ENCODE measurements at regions not wholly inside any gene's neighbourhood (a gene's known extent, or its start where the extent isn't known, plus 50 kb on each side); places are given as distances from the start of the nearest gene placed in this dataset.
A peak's percentile ranks its signal among the peaks of the same experiment; 100 is the strongest.

- no peak overlapping the region for H3K27ac Mint-ChIP-seq
- H3K9me3 Mint-ChIP-seq: peaks cover 6% of the 10 kb centered on the region
- peaks cover 3% of the 10 kb centered on the region for H3K27me3 Mint-ChIP-seq (ENCODE audit: low read depth, poor library complexity)
- H3K36me3 Mint-ChIP-seq (ENCODE audit: low read depth): no peaks in the 10 kb centered on the region
- DNase-seq: no peak
- H3K4me1 Mint-ChIP-seq: peaks cover 27% of the 10 kb centered on the region
- peak overlapping the region; percentile 27 for H3K4me3 Mint-ChIP-seq
- TF ChIP-seq CTCF (IDR thresholded peaks at IDR 0.05): no peak
Observed at GRCh38 chr7:42494736-42495135, 257.7 kb upstream of the GLI3 start.

- H3K27me3 Mint-ChIP-seq (ENCODE audit: low read depth, poor library complexity): peaks cover 6% of the 10 kb centered on the region
- H3K4me1 Mint-ChIP-seq: peaks cover 27% of the 10 kb centered on the region
- peak overlapping the region; percentile 81 for H3K4me3 Mint-ChIP-seq
- DNase-seq: no peak
- H3K27ac Mint-ChIP-seq: no peak overlapping the region
- H3K9me3 Mint-ChIP-seq: peaks cover 6% of the 10 kb centered on the region
- TF ChIP-seq CTCF (IDR thresholded peaks at IDR 0.05): no peak
- no peaks in the 10 kb centered on the region for H3K36me3 Mint-ChIP-seq (ENCODE audit: low read depth)
Observed at GRCh38 chr7:42494199-42494710, 257.2 kb upstream of the GLI3 start.

GRCh38 chr7:42493436-42494198, 256.6 kb upstream of the GLI3 start:
- H3K36me3 Mint-ChIP-seq (ENCODE audit: low read depth): no peaks in the 10 kb centered on the region
- H3K4me1 Mint-ChIP-seq: peaks cover 27% of the 10 kb centered on the region
- peaks cover 6% of the 10 kb centered on the region for H3K27me3 Mint-ChIP-seq (ENCODE audit: low read depth, poor library complexity)
- peaks cover 6% of the 10 kb centered on the region for H3K9me3 Mint-ChIP-seq
- H3K4me3 Mint-ChIP-seq: peak overlapping the region; percentile 81
- H3K27ac Mint-ChIP-seq: no peak overlapping the region
- no peak for TF ChIP-seq CTCF (IDR thresholded peaks at IDR 0.05)
- DNase-seq: peak; percentile 76

- DNase-seq: no peak
- peaks cover 9% of the 10 kb centered on the region for H3K27me3 Mint-ChIP-seq (ENCODE audit: low read depth, poor library complexity)
- peaks cover 6% of the 10 kb centered on the region for H3K9me3 Mint-ChIP-seq
- H3K27ac Mint-ChIP-seq: no peak overlapping the region
- H3K36me3 Mint-ChIP-seq (ENCODE audit: low read depth): no peaks in the 10 kb centered on the region
- H3K4me3 Mint-ChIP-seq: peak overlapping the region; percentile 81
- no peak for TF ChIP-seq CTCF (IDR thresholded peaks at IDR 0.05)
- H3K4me1 Mint-ChIP-seq: peaks cover 27% of the 10 kb centered on the region
Observed at GRCh38 chr7:42492920-42493319, 255.9 kb upstream of the GLI3 start.

- H3K36me3 Mint-ChIP-seq (ENCODE audit: low read depth): no peaks in the 10 kb centered on the region
- peaks cover 9% of the 10 kb centered on the region for H3K27me3 Mint-ChIP-seq (ENCODE audit: low read depth, poor library complexity)
- no peak for DNase-seq
- H3K4me3 Mint-ChIP-seq: no peak overlapping the region
- H3K27ac Mint-ChIP-seq: no peak overlapping the region
- TF ChIP-seq CTCF (IDR thresholded peaks at IDR 0.05): no peak
- H3K4me1 Mint-ChIP-seq: peaks cover 27% of the 10 kb centered on the region
- peaks cover 6% of the 10 kb centered on the region for H3K9me3 Mint-ChIP-seq
Observed at GRCh38 chr7:42491106-42491505, 254.1 kb upstream of the GLI3 start.

- no peak for DNase-seq
- Mint-ChIP-seq H3K27me3 (ENCODE audit: low read depth, poor library complexity) (peaks cover 9% of the 10 kb centered on the region), H3K4me1 (peaks cover 12% of the 10 kb centered on the region), H3K27ac (no peak overlapping the region), H3K36me3 (ENCODE audit: low read depth) (no peaks in the 10 kb centered on the region), H3K4me3 (no peak overlapping the region), H3K9me3 (no peaks in the 10 kb centered on the region)
- TF ChIP-seq CTCF (IDR thresholded peaks at IDR 0.05): no peak
Observed at GRCh38 chr7:42489299-42489698, 252.3 kb upstream of the GLI3 start.

Measured in nephron progenitor cell (in vitro differentiated cells).